HG02798 (cell line): ENCODE measurements at regions not wholly inside any gene's neighbourhood (a gene's known extent, or its start where the extent isn't known, plus 50 kb on each side); places are given as distances from the start of the nearest gene placed in this dataset.
"Not testable (repeated sequence)": the region's sequence is repeated elsewhere in the genome, so short reads cannot be mapped to it uniquely, and the experiment has no call there.

Source experiments
- ATAC-seq: cut with Tn5 transposase; IDR thresholded peaks from one replicate; pipeline ENCODE4 v1.9.1; 2021; ENCODE audit warnings: mild to moderate bottlenecking; ENCODE audit not compliant: unreplicated experiment, poor library complexity

GRCh38 chr2:51293566-51294200 is 261.8 kb upstream of the NRXN1 start:
- no peak for ATAC-seq

GRCh38 chr2:51291762-51292551 is 260.0 kb upstream of the NRXN1 start:
- ATAC-seq, result no peak

DNA sequence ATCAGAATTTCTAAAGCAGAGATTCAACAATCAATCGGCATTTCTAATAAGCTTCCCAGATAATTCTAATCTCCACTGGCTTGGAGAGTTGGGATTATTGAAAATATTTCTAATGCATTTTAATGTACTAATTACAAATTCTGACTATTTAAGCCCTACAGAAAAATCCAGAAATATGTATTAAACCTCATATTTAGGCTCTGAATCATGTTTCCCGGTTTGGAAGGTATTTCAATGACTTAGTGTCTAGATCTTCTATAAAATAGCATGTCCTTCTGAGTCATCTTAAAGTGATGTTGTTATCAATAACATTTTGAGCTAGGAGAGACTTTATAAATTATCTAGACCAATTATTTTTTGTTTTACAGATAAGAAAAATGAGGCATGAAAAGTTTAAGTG is 258.8 kb upstream of the NRXN1 start:
- no peak for ATAC-seq

- ATAC-seq, result no peak
These were observed 257.1 kb upstream of the NRXN1 start for GRCh38 chr2:51289045-51289444.

- no peak for ATAC-seq
These were observed 236.3 kb upstream of the NRXN1 start for GRCh38 chr2:51268191-51268590.

GRCh38 chr2:51265539-51265938 is 233.6 kb upstream of the NRXN1 start:
- no peak for ATAC-seq

- no peak for ATAC-seq
These were observed 232.0 kb upstream of the NRXN1 start for GRCh38 chr2:51263951-51264350.

GRCh38 chr2:51263101-51263500 is 231.2 kb upstream of the NRXN1 start:
- ATAC-seq, result not testable (repeated sequence)

GRCh38 chr2:51258301-51258700 is 226.4 kb upstream of the NRXN1 start:
- no peak for ATAC-seq

DNA sequence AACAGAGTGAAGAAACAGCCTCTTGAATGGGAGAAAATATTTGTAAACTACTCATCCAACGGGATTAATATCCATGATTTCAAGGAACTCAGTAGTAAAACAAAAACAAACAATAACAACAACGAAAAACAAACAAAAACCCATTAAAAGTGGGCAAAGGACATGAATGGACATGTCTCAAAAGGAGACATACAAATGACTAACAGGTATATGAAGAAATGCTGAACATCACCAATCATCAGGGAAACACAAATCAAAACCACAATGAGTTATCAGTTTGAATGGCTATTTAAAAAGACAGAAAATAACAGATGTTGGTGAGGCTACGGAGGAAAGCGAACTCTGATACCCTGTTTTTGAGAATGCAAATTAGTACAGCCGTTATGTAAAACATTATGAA is 224.8 kb upstream of the NRXN1 start:
- no peak for ATAC-seq

DNA sequence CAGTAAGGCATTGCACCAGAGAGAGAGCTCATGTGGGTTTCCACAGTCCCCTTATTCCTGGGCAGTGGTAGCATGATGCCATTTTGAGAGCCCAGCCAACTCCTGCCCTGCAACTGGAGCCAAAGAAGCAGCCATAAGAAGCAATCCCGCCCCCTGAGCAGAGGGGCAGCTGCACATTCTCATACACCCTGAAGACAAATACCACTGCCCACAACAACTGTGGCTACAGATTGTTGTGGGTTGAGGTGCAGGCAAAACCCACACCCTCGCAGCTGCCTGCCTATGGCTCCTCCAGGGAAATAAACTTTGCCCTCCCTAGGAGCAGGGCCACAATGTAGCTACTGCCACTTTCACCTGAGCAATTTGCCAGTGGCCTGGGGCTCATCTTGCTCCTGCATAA is 219.4 kb upstream of the NRXN1 start:
- no peak for ATAC-seq

DNA sequence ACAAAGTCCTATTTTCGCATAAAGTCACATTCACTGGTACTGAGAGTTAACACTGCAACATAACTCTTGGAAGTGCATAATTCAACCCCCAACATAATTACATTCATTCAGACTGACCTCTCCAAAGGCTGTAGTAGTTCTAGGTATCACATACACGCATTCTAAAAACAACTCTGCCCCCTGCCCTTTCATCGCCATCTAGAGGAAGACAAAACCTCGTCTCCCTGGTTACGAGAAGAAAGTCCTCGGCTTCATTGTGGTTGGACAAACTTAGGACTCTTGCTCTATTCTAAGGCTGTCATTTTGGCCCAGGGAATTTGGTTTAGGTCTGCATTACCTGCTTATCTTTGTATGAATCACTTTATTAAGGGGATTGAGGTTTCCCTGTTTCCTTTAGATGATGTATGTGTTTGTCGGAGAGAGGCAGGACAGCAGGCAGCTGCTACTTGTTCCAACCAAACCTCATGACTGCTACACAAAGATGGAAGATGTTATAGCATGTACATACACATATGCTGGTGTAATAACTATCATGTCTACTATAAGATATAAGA is 215.4 kb upstream of the NRXN1 start:
- no peak for ATAC-seq

- ATAC-seq, result no peak
These were observed 212.1 kb upstream of the NRXN1 start for GRCh38 chr2:51243892-51244535.

DNA sequence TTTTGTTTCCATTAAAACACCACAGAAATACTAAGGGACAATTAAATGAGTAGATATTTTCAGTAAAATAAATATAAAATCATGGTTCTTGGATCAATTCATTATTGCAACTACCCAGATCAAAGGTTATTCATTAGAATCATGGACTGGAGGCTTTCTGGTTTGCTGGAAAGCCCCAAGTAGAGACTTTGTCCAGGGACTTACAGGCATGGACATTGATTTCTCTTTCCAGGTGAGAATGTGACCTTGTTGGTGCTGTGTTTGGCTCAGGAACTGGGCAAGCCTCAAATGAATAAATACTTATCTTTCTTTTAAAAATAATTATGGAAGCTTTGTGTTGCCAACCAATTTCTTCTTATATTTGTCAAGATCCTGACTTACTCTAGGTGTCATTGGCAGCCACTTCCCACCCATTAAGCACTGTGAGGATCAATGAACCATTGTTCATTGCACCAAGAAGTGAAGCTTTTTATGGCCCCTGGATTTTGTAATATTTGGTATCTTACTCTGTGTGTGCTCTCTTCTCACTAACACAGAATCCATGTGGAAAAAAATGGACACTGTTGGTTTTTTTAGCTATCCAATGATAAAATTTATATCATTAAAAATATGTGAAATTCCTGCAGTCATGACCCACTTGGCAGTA is 205.8 kb upstream of the NRXN1 start:
- ATAC-seq, result no peak

DNA sequence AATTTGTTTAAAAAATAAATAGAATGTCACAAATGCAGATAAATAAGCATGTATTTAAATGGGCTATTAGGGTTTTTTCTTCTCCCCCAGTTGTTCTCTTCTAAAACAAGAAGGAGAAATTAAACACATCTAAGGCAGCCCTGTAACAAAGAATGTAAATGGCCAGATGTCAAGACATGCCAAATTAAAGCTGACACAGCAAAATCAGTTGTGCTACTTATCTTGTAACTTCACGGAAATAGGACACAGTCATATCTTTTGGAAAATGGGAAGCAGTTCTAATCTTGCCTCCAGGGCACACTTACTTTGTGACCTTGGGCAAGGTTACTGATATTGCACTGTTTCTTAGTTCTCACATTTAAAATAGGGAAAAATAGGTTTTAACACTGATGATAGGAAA is 200.1 kb upstream of the NRXN1 start:
- ATAC-seq, result no peak

GRCh38 chr2:51231071-51231470 is 199.1 kb upstream of the NRXN1 start:
- no peak for ATAC-seq

- ATAC-seq, result no peak
These were observed 193.4 kb upstream of the NRXN1 start for GRCh38 chr2:51225377-51225776.

GRCh38 chr2:51224790-51225189 is 192.9 kb upstream of the NRXN1 start:
- ATAC-seq, result no peak

DNA sequence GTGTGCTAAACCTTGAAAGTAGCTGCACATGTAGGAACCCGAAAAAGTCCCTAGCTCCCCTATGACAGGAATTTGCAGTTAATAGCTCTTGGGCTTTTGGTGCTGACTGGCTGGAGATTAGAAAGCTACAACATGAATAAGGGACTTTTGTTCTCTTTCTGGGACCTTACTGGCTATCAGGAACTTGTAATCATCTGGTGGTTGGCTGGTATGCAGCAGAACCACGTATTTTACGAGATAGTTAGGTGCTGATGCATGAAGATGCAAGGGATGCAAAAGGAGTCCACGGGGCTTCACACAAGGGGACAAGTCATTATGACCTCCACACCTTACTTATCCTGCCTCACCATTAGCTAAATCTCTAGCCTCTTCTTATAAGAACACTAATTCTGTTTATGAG is 190.2 kb upstream of the NRXN1 start:
- no peak for ATAC-seq

GRCh38 chr2:51220606-51221005 is 188.7 kb upstream of the NRXN1 start:
- ATAC-seq, result no peak

- ATAC-seq, result no peak
These were observed 188.1 kb upstream of the NRXN1 start for GRCh38 chr2:51220080-51220479.
